HFFc6 (cell line): ENCODE measurements at regions not wholly inside any gene's neighbourhood (a gene's known extent, or its start where the extent isn't known, plus 50 kb on each side); places are given as distances from the start of the nearest gene placed in this dataset.

Experiments used
- DNase-seq: peaks from one replicate; pipeline ENCODE4 v3.0.0-alpha.2; 2018
- H3K27ac Mint-ChIP-seq: 2 replicates; pipeline ENCODE4 v1.8.0; 2020; ENCODE audit warnings: mild to moderate bottlenecking, mixed read lengths
- H3K27me3 Mint-ChIP-seq: 2 replicates; pipeline ENCODE4 v1.8.0; 2021; ENCODE audit warnings: mild to moderate bottlenecking, moderate library complexity, mixed read lengths; ENCODE audit not compliant: insufficient read depth
- H3K36me3 Mint-ChIP-seq: 2 replicates; pipeline ENCODE4 v1.8.0; 2021; ENCODE audit warnings: low read depth, mixed read lengths
- H3K4me1 Mint-ChIP-seq: 2 replicates; pipeline ENCODE4 v1.8.0; 2020; ENCODE audit warnings: low read depth, mixed read lengths
- H3K4me3 Mint-ChIP-seq: 2 replicates; pipeline ENCODE4 v1.8.0; 2020; ENCODE audit warnings: mild to moderate bottlenecking, moderate library complexity, mixed read lengths
- H3K9me3 Mint-ChIP-seq: 2 replicates; pipeline ENCODE4 v1.8.0; 2020; ENCODE audit warnings: mild to moderate bottlenecking, mixed read lengths
- CTCF ChIP-seq: fragments of 200-600 bp; sonication (generic); IDR thresholded peaks from 2 replicates; pipeline ENCODE4 v1.5.0; 2021; ENCODE audit warnings: antibody characterized with exemption, mild to moderate bottlenecking

- peaks cover 2% of the 10 kb centered on the region for H3K27me3 Mint-ChIP-seq
- TF ChIP-seq CTCF: no peak
- H3K4me1 Mint-ChIP-seq: no peaks in the 10 kb centered on the region
- peaks cover 36% of the 10 kb centered on the region for H3K9me3 Mint-ChIP-seq
- no peak overlapping the region for H3K27ac Mint-ChIP-seq
- H3K36me3 Mint-ChIP-seq: no peaks in the 10 kb centered on the region
- no peak for DNase-seq
- H3K4me3 Mint-ChIP-seq: no peak overlapping the region
These were observed 472.4 kb upstream of the NWD2 start for GRCh38 chr4:36772154-36772516.

- Mint-ChIP-seq H3K27ac (no peak overlapping the region), H3K4me3 (no peak overlapping the region), H3K4me1 (no peaks in the 10 kb centered on the region), H3K27me3 (peaks cover 2% of the 10 kb centered on the region), H3K9me3 (peaks cover 30% of the 10 kb centered on the region), H3K36me3 (no peaks in the 10 kb centered on the region)
- no peak for DNase-seq
- no peak for TF ChIP-seq CTCF
These were observed 471.1 kb upstream of the NWD2 start for GRCh38 chr4:36773467-36773866.

DNA sequence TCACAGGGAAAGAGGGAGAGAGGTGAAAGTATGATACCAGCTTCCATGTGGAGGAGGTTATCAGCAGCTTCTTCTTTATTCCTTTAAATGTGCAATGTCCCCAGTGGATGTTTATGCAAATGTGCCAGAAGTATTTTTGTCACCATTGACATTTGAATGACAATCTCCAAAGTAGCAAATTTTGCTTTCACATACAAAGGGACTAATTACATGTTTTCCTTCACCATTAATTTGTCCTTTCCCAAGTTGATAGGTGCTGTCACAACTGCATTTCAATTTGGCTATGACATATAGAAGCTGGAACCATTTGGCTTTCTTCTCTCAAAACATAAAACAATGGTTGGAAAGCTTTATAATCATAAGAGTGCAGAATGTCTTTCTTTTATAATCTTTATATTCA is 469.0 kb upstream of the NWD2 start:
- no peak for DNase-seq
- no peak for TF ChIP-seq CTCF
- Mint-ChIP-seq H3K4me1 (no peaks in the 10 kb centered on the region), H3K36me3 (no peaks in the 10 kb centered on the region), H3K27me3 (peaks cover 2% of the 10 kb centered on the region), H3K27ac (no peak overlapping the region), H3K9me3 (peaks cover 36% of the 10 kb centered on the region), H3K4me3 (no peak overlapping the region)

DNA sequence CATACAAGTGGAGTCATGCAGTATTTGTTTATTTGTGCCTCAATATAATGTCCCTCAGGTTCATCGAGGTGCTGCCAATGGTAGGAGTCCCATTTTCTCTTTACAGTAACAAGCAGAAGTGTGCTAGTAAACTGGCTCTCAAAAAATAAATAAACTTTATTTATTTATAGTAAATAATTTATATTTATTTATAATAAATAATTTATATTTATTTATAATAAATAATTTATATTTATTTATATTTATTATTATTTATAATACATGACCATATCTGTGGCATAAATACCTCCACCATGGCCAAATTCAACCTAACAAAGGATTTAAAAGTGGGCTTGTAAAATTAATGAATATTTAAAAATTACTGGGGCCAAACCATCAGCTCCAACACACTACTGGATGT is 464.9 kb upstream of the NWD2 start:
- Mint-ChIP-seq H3K27ac (no peak overlapping the region), H3K27me3 (no peaks in the 10 kb centered on the region), H3K4me1 (no peaks in the 10 kb centered on the region), H3K4me3 (no peak overlapping the region), H3K36me3 (no peaks in the 10 kb centered on the region), H3K9me3 (peaks cover 33% of the 10 kb centered on the region)
- no peak for DNase-seq
- TF ChIP-seq CTCF: no peak

DNA sequence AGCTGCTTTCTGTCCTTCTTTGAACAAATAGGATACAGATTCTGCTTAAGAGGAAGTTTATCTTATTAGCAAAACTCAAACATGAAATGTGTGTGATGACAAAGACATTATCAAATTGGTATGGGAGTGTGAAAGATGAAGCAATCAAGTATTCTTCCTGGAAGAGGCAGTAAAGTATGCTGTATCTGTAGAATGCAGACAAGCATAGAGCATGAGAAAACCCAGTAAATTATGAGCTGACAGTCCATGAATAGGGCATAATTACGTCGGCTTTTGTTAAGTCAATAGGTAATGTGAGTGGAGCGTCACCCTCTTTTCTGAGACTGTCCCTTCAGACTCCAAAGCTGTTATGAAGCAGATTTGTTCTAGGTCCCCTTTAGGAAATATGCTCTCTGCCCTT is 458.6 kb upstream of the NWD2 start:
- Mint-ChIP-seq H3K36me3 (no peaks in the 10 kb centered on the region), H3K4me3 (no peak overlapping the region), H3K27me3 (no peaks in the 10 kb centered on the region), H3K27ac (no peak overlapping the region), H3K4me1 (no peaks in the 10 kb centered on the region), H3K9me3 (peaks cover 34% of the 10 kb centered on the region)
- no peak for TF ChIP-seq CTCF
- no peak for DNase-seq

GRCh38 chr4:36786519-36786918 is 458.0 kb upstream of the NWD2 start:
- TF ChIP-seq CTCF: no peak
- DNase-seq: no peak
- H3K27ac Mint-ChIP-seq: no peak overlapping the region
- H3K36me3 Mint-ChIP-seq: no peaks in the 10 kb centered on the region
- no peaks in the 10 kb centered on the region for H3K4me1 Mint-ChIP-seq
- H3K4me3 Mint-ChIP-seq: no peak overlapping the region
- no peaks in the 10 kb centered on the region for H3K27me3 Mint-ChIP-seq
- peaks cover 32% of the 10 kb centered on the region for H3K9me3 Mint-ChIP-seq
